ENCODE measurements at regions not wholly inside any gene's neighbourhood (a gene's known extent, or its start where the extent isn't known, plus 50 kb on each side); places are given as distances from the start of the nearest gene placed in this dataset.

DNA sequence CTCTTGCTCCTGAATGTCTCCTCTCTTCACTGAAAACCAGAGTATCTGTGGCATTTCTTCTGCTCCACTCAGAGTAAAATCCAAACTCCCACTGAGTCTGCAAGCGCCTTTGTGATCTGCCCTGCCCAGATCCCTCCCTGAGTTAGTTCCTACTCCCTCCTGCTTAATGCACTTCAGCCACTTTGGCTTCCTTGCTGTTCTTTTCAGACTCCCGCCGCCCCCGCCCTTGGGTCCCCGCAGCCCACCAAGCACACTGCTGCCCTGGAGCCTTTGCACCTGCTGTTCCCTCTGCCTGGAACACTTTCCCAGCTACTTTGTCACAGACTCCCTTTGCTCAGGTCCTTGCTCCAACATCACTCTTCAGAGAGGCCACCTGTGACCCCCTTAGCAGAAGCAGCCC, 127.2 kb upstream of the SLC25A48 start:
- TF ChIP-seq CTCF (IDR thresholded peaks at IDR 0.05): no peak
- no peak for TF ChIP-seq ZFX (IDR thresholded peaks at IDR 0.05; ENCODE audit: borderline replicate concordance)

DNA sequence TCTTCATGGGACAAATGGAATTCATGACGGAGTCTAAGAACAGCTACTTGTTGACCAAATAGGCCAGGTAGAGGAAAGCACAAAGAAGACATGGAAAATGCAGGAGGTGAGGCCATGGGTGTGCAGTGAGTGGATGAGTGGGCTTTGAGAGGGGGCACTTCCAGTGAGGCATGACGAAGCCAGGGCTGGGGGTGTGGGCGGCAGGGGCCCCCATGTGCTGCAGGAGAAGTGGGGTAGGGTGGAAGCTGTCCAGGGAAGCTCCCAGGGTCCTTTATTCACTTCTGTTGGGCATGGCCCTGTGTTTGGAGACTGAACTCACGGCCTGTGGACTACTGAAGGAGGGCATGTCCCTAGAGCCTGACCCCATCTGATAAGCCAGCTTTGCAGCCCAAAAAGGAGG, 127.6 kb upstream of the SLC25A48 start:
- TF ChIP-seq ZFX (IDR thresholded peaks at IDR 0.05; ENCODE audit: borderline replicate concordance) (no peak), CTCF (IDR thresholded peaks at IDR 0.05) (no peak)
- H3K27ac ChIP-seq: no peak overlapping the region

More for the DNA sequence above, 127.2 kb upstream of the SLC25A48 start:
- H3K27ac ChIP-seq: no peak overlapping the region

DNA sequence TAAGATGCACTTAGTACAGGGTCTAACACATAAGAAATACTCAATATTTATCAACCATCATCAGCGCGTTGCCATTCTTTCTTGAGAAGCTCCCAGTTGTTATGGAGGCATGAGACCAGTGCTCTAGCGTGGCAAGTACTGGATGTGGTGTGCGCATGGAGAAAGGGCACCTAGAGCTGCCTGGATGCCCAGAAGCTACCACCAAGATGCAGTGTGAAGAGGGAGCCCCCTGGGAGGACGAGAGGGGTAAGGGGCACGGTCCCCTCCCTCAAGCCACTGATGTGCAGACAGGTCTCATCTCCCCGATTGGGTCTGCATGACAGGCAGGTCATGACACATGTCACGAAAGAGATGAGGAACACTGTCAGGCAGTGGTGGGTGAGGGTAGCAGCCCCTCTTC, 127.7 kb upstream of the CXCL14 start:
- no peak for TF ChIP-seq CTCF (IDR thresholded peaks at IDR 0.05)

GRCh38 chr5:135705941-135706466, 127.2 kb upstream of the CXCL14 start:
- H3K27ac ChIP-seq: no peak overlapping the region
- TF ChIP-seq CTCF (IDR thresholded peaks at IDR 0.05) (no peak), ZFX (IDR thresholded peaks at IDR 0.05; ENCODE audit: borderline replicate concordance) (no peak)

More for the DNA sequence above, 127.7 kb upstream of the CXCL14 start:
- no peak overlapping the region for H3K27ac ChIP-seq

GRCh38 chr5:135705141-135705631, 126.4 kb upstream of the CXCL14 start:
- no peak overlapping the region for H3K27ac ChIP-seq
- TF ChIP-seq CTCF (IDR thresholded peaks at IDR 0.05) (no peak), ZFX (IDR thresholded peaks at IDR 0.05; ENCODE audit: borderline replicate concordance) (no peak)

GRCh38 chr5:135704616-135705015, 125.8 kb upstream of the CXCL14 start:
- H3K27ac ChIP-seq: no peak overlapping the region
- no peak for TF ChIP-seq ZFX (IDR thresholded peaks at IDR 0.05; ENCODE audit: borderline replicate concordance)
- TF ChIP-seq CTCF (IDR thresholded peaks at IDR 0.05): no peak

DNA sequence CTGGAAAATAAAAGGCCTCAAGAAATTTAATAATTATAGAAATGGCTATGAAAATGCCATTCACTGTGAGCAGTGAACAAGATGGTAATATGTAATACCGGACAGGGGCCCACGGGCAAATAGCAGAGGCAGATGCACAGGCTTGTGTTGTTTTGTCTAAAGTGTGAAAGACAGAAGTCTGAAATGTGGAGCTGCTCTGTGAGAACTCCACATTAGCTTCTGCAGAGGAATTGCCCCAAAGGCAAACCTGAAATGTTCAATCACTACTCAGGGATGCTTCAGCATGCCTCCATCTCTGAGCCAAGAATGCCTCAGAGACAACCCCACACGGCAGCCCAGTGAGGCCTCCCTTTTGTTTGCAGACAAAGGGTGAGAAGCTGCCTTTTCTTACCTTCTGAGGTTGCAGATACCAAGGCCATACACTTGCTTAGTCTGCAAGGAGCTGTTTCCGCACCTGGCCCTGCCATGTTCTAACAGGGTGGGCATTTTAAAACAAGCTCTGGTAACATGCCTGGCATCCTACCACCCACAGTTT, 124.3 kb upstream of the CXCL14 start:
- no peak overlapping the region for H3K27ac ChIP-seq
- TF ChIP-seq CTCF (IDR thresholded peaks at IDR 0.05) (no peak), ZFX (IDR thresholded peaks at IDR 0.05; ENCODE audit: borderline replicate concordance) (no peak)

Data from 22Rv1 (cell line).